ENCODE measurements at regions not wholly inside any gene's neighbourhood (a gene's known extent, or its start where the extent isn't known, plus 50 kb on each side); places are given as distances from the start of the nearest gene placed in this dataset.

GRCh38 chr1:193321242-193321840, 134.9 kb upstream of the B3GALT2 start:
- TF ChIP-seq CTCF (IDR thresholded peaks at IDR 0.05) (no peak), ZFX (IDR thresholded peaks at IDR 0.05; ENCODE audit: borderline replicate concordance) (no peak)
- H3K27ac ChIP-seq: no peak overlapping the region

- H3K27ac ChIP-seq: no peak overlapping the region
- TF ChIP-seq ZFX (IDR thresholded peaks at IDR 0.05; ENCODE audit: borderline replicate concordance) (no peak), CTCF (IDR thresholded peaks at IDR 0.05) (no peak)
These were observed 133.9 kb upstream of the B3GALT2 start for GRCh38 chr1:193320270-193320669.

- TF ChIP-seq CTCF (IDR thresholded peaks at IDR 0.05) (no peak), ZFX (IDR thresholded peaks at IDR 0.05; ENCODE audit: borderline replicate concordance) (no peak)
- no peak overlapping the region for H3K27ac ChIP-seq
These were observed 131.9 kb upstream of the B3GALT2 start for GRCh38 chr1:193318347-193318746.

- TF ChIP-seq CTCF (IDR thresholded peaks at IDR 0.05) (no peak), ZFX (IDR thresholded peaks at IDR 0.05; ENCODE audit: borderline replicate concordance) (no peak)
- no peak overlapping the region for H3K27ac ChIP-seq
These were observed 127.1 kb upstream of the B3GALT2 start for GRCh38 chr1:193313354-193314140.

GRCh38 chr1:193312432-193312831, 126.0 kb upstream of the B3GALT2 start:
- no peak overlapping the region for H3K27ac ChIP-seq
- TF ChIP-seq ZFX (IDR thresholded peaks at IDR 0.05; ENCODE audit: borderline replicate concordance) (no peak), CTCF (IDR thresholded peaks at IDR 0.05) (no peak)

- TF ChIP-seq CTCF (IDR thresholded peaks at IDR 0.05) (no peak), ZFX (IDR thresholded peaks at IDR 0.05; ENCODE audit: borderline replicate concordance) (no peak)
These were observed 125.0 kb upstream of the B3GALT2 start for GRCh38 chr1:193311226-193311948.

GRCh38 chr1:193310564-193310963, 124.2 kb upstream of the B3GALT2 start:
- TF ChIP-seq ZFX (IDR thresholded peaks at IDR 0.05; ENCODE audit: borderline replicate concordance): no peak
- TF ChIP-seq CTCF (IDR thresholded peaks at IDR 0.05): no peak
- H3K27ac ChIP-seq: no peak overlapping the region

More at GRCh38 chr1:193311226-193311948, 125.0 kb upstream of the B3GALT2 start:
- no peak overlapping the region for H3K27ac ChIP-seq

All from 22Rv1 (cell line).